Chondrocyte (in vitro differentiated cells): ENCODE measurements at regions not wholly inside any gene's neighbourhood (a gene's known extent, or its start where the extent isn't known, plus 50 kb on each side); places are given as distances from the start of the nearest gene placed in this dataset.
A peak's percentile ranks its signal among the peaks of the same experiment; 100 is the strongest.
"Not testable (repeated sequence)": the region's sequence is repeated elsewhere in the genome, so short reads cannot be mapped to it uniquely, and the experiment has no call there.

Experiments
- DNase-seq: peaks from one replicate; pipeline ENCODE4 v3.0.0; 2021; ENCODE audit warnings: mixed read lengths, low spot score
- H3K27ac Mint-ChIP-seq: one replicate; pipeline ENCODE4 v1.8.0; 2021; ENCODE audit warnings: mild to moderate bottlenecking, moderate library complexity, mixed read lengths; ENCODE audit not compliant: unreplicated experiment
- H3K27me3 Mint-ChIP-seq: 2 replicates; pipeline ENCODE4 v1.8.0; 2021; ENCODE audit warnings: low read depth, mixed read lengths
- H3K36me3 Mint-ChIP-seq: 2 replicates; pipeline ENCODE4 v1.8.0; 2021; ENCODE audit warnings: low read depth, mixed read lengths
- H3K4me1 Mint-ChIP-seq: 2 replicates; pipeline ENCODE4 v1.8.0; 2021; ENCODE audit warnings: low read depth, mild to moderate bottlenecking, mixed read lengths
- H3K4me3 Mint-ChIP-seq: one replicate; pipeline ENCODE4 v1.8.0; 2021; ENCODE audit warnings: mild to moderate bottlenecking, moderate library complexity, mixed read lengths; ENCODE audit not compliant: unreplicated experiment
- H3K9me3 Mint-ChIP-seq: 2 replicates; pipeline ENCODE4 v1.8.0; 2021; ENCODE audit warnings: low read depth, mixed read lengths
- TF ChIP-seq, protein P1 (sequence below): fragments of 200-600 bp; sonication (generic); IDR thresholded peaks from 2 replicates; pipeline ENCODE4 v1.5.0; 2021; ENCODE audit warnings: antibody characterized with exemption, mild to moderate bottlenecking, moderate library complexity

DNA sequence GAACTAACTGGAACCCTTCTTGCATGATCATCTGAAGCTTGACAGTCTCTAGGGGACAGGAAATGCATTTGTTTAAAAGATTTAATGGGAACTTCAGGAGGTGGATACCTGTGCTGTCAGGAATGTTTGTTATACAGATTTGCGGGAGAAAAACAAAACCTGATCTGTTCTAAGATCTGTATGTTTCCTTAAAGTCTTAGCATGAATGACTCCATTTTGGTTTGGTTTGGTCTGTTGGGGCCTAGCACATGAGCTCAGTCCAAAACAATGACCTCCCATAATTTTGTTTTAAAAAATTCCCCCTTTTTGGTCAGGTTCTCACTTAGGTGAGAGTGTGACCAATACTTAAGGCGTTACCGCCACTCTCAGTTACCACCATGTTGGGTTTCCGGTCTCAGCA is 138.7 kb downstream of the AKR1D1 start:
- Mint-ChIP-seq H3K27ac (no peak overlapping the region), H3K27me3 (no peaks in the 10 kb centered on the region), H3K36me3 (peaks cover 2% of the 10 kb centered on the region), H3K4me3 (no peak overlapping the region), H3K9me3 (peaks cover 2% of the 10 kb centered on the region), H3K4me1 (peaks cover 5% of the 10 kb centered on the region)
- TF ChIP-seq, protein P1, sequence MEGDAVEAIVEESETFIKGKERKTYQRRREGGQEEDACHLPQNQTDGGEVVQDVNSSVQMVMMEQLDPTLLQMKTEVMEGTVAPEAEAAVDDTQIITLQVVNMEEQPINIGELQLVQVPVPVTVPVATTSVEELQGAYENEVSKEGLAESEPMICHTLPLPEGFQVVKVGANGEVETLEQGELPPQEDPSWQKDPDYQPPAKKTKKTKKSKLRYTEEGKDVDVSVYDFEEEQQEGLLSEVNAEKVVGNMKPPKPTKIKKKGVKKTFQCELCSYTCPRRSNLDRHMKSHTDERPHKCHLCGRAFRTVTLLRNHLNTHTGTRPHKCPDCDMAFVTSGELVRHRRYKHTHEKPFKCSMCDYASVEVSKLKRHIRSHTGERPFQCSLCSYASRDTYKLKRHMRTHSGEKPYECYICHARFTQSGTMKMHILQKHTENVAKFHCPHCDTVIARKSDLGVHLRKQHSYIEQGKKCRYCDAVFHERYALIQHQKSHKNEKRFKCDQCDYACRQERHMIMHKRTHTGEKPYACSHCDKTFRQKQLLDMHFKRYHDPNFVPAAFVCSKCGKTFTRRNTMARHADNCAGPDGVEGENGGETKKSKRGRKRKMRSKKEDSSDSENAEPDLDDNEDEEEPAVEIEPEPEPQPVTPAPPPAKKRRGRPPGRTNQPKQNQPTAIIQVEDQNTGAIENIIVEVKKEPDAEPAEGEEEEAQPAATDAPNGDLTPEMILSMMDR, result no peak
- no peak for DNase-seq

DNA sequence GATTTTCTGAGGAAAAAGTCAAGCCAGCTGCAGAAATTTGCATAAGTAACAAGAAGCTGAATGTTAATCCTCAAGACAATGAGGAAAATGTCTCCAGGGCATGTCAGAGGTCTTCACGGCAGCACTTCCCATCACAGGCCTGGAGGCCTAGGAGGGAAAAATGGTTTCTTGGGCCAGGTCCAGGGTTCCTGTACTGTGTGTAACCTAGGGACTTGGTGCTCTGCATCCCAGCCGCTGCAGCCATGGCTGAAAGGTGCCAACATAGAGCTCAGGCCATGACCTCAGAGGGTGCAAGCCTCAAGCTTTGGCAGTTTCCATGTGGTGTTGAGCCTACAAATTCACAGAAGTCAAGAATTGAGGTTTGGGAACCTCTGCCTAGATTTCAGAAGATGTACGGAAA is 144.1 kb downstream of the AKR1D1 start:
- not testable (repeated sequence) for H3K4me1 Mint-ChIP-seq, DNase-seq, H3K36me3 Mint-ChIP-seq, H3K27ac Mint-ChIP-seq, H3K27me3 Mint-ChIP-seq, H3K4me3 Mint-ChIP-seq
- H3K9me3 Mint-ChIP-seq, result peaks cover 17% of the 10 kb centered on the region

DNA sequence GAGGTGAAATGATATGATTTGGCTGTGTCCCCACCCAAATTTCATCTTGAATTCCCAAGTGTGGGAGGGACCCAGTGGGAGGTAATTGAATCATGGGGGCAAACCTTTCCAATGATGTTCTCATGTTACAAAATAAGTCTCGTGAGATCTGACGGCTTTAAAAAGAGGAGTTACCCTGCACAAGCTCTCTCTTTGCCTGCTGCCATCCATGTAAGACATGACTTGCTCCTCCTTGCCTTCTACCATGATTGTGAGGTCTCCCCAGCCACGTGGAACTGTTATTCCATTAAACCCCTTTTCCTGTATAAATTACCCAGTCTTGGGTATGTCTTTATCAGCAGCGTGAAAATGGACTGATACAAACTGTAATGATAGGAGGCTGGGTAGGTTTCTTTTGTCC is 145.1 kb downstream of the AKR1D1 start:
- not testable (repeated sequence) for H3K36me3 Mint-ChIP-seq, H3K27ac Mint-ChIP-seq, H3K27me3 Mint-ChIP-seq, DNase-seq, H3K4me3 Mint-ChIP-seq
- H3K9me3 Mint-ChIP-seq, result peaks cover 17% of the 10 kb centered on the region
- peaks cover 12% of the 10 kb centered on the region for H3K4me1 Mint-ChIP-seq

DNA sequence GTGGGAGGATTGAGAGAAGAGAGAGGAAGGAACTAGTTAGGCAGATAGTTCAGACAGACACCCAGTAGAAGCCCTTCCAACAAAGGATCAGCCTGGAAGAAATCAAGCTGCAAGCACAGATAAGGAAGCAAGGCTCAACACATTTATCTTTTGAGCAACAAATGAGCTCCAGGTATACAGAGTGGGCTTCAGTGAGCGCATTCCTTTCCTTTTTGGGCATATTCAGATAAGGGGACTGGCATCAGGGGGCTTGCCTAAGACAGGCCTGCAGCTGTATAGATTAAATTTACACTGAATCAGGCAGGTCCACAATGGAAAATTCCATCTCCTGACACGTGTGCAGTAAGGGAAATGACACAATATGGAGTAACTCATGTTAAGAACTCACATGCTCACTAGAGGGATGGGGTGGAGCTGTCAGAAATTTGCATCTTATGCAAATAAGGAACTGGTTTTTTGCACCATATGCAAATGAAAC is 147.2 kb downstream of the AKR1D1 start:
- H3K4me1 Mint-ChIP-seq, result peaks cover 12% of the 10 kb centered on the region
- no peak overlapping the region for H3K27ac Mint-ChIP-seq
- peaks cover 17% of the 10 kb centered on the region for H3K9me3 Mint-ChIP-seq
- no peaks in the 10 kb centered on the region for H3K27me3 Mint-ChIP-seq
- DNase-seq, result no peak
- no peak overlapping the region for H3K4me3 Mint-ChIP-seq
- peaks cover 2% of the 10 kb centered on the region for H3K36me3 Mint-ChIP-seq
- TF ChIP-seq, protein P1, result no peak

DNA sequence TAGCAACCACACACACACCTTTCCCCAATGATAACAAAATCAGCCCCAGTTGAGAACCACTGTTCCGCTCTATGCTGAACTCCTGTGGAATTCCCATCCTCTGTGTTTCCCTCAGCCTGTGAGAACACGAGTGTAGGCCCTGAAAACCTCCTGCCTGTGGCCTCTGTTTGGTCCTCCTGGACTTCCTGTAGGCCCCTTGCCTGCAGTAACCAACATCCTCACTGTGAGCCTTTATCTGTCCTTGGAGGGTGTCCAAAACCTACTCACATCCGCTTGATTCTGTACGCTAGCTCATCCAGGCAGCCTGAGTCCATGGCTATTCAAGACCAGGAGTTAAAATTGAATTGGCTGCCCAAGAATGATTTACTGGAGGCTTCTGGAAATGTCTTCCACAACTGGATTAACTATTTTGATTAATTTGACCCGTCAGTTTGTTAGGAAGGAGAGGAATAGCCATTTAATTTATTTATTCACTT is 149.8 kb downstream of the AKR1D1 start:
- TF ChIP-seq, protein P1, result no peak
- H3K4me1 Mint-ChIP-seq, result peaks cover 12% of the 10 kb centered on the region
- no peaks in the 10 kb centered on the region for H3K36me3 Mint-ChIP-seq
- no peak for DNase-seq
- peaks cover 6% of the 10 kb centered on the region for H3K9me3 Mint-ChIP-seq
- H3K4me3 Mint-ChIP-seq, result no peak overlapping the region
- no peaks in the 10 kb centered on the region for H3K27me3 Mint-ChIP-seq
- H3K27ac Mint-ChIP-seq, result peak overlapping the region; percentile 73

DNA sequence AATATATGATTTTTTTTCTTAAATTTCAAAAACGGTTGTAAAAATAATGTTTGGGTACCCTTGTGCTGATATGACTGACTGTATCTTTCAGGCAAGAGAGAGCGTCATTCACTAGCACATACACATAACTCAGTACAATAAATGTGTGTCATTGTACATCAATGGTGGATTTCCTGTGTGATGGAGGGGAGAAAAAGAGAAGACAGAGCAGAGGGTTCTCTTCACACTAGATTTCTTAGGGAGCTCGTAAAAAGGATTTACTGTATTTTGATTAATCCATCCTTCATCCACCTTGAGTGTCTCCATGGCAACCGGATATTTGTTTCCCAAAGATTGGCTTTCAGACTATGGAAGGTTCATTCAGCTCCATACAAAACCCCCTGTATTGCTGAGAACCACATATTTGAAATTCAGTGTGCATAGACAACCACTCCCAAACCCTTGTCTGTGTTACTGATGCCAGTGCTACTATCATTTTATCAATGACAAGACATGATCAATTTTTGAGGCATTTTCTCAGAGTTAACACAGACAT is 150.6 kb downstream of the AKR1D1 start:
- Mint-ChIP-seq H3K4me1 (peaks cover 7% of the 10 kb centered on the region), H3K9me3 (no peaks in the 10 kb centered on the region), H3K36me3 (no peaks in the 10 kb centered on the region), H3K27ac (no peak overlapping the region), H3K4me3 (no peak overlapping the region), H3K27me3 (no peaks in the 10 kb centered on the region)
- DNase-seq, result no peak
- TF ChIP-seq, protein P1, result no peak
